ENCODE measurements at regions not wholly inside any gene's neighbourhood (a gene's known extent, or its start where the extent isn't known, plus 50 kb on each side); places are given as distances from the start of the nearest gene placed in this dataset.
"Not testable (repeated sequence)": the region's sequence is repeated elsewhere in the genome, so short reads cannot be mapped to it uniquely, and the experiment has no call there.

- no peak for DNase-seq (ENCODE audit: low read depth in 2 of 2, low spot score in 1 of 2)
Observed at GRCh38 chr12:67034110-67034879, 234.9 kb upstream of the CAND1 start.

DNA sequence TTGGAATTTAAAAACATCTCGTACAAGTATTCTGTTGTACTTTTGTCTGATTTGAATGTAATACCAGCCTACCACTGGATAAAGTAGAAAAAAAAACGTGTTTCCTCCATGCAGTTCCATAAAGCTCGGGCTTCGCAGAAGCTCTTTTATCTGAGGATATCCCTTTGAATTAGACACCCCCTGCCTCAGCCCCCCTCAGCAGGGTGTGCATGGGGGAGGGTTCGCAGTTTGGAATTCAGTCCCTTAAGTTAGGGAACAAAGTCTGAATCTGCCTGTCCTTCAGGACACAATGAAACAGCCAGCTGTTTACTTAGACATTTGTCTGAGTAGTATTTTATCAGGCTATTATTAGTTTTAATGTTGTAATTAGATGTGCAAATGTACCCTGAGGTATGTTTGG lies 234.0 kb upstream of the CAND1 start:
- no peak for DNase-seq (ENCODE audit: low read depth in 2 of 2, low spot score in 1 of 2)

DNA sequence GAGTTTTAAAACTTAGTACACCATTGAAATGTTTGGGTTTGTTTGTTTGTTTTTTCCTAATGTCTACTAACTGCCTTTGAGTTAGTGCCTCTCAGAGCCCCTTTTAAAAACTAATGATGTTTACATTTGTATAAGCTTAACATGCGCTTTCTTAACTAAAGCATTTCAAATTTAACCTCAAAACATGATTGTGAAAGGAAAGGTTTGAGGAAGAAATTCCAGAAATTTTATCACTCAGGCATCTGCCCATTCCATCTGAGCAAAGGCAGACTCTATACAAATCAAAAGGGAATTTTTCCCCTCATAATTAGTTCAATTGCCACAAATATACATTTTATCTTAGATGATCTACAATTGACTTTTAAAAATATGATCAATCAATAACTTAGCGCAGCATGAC lies 230.7 kb upstream of the CAND1 start:
- no peak for DNase-seq (ENCODE audit: low read depth in 2 of 2, low spot score in 1 of 2)

DNA sequence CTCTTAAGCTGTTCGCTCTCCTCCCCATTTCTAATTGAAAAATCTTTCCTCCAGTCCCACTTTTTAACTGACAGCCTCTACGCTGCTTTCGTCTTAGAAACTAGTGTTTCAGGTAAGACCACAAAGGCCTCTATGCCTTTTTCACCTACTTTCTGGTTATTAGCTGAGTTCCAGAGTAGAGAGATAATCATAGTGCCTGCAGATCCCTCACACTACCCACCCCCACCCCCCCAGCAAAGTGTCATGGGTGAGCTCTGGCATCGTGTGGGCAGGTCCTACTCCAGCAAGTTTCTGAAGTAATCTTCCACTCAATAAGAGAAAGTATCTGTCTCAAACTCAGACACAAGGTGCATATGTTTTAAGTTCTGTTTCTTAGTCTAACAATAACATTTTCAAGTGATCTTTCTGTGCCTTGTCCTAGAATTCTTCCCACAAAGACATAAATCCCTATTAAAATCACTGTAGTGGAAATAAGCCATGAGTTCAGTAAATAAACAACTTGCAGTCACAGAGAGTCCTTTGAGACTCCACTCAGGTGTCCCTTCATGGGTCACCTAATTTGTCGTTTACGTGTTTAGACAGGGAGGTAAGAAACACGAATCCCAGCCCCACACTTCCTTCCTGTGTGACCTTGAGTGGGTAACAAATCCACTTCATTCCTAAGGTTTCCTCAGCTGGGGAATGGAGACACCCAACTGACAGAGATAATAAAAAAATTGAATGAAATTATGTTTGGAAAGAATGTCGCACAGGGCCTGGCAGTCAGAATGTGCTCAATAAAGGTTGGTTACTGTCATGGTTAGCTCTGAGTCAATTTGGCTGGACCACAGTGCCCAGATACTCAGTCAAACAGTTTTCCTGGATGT lies 228.9 kb upstream of the CAND1 start:
- no peak for DNase-seq (ENCODE audit: low read depth in 2 of 2, low spot score in 1 of 2)

DNA sequence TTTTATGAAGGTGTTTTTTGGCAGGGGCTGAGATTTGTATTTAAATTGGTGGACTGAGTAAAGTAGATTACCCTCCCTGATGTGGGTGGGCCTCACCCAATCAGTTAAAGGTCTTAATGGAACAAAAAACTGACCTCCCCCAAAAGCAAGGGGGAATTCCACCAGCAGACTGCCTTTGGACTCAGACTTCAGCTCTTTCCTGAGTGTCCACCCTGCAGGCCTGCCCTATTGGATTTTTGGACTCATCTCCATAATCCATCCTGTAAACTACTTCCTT lies 228.4 kb upstream of the CAND1 start:
- DNase-seq (ENCODE audit: low read depth in 2 of 2, low spot score in 1 of 2) = no peak

GRCh38 chr12:67042697-67043131 lies 226.4 kb upstream of the CAND1 start:
- no peak for DNase-seq (ENCODE audit: low read depth in 2 of 2, low spot score in 1 of 2)

DNA sequence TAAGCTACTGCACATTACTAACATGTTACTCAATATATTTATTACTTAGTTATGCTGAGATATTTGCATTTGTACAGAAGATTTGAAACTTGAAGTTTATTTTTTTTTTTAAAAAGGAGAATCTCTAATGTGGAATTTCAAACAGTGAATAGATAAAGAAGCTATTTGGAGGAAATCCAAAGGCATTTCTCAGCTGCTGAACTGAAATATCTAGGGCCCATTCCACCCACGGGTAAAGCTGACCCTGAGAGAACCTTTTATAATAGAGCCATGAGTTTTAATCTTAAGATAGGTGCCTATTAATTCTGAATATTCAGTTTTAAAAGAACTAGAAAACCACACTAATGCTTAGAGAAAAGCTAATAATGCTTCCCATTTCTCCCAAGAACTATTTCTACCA lies 225.4 kb upstream of the CAND1 start:
- DNase-seq (ENCODE audit: low read depth in 2 of 2, low spot score in 1 of 2) = no peak

- no peak for DNase-seq (ENCODE audit: low read depth in 2 of 2, low spot score in 1 of 2)
Observed at GRCh38 chr12:67045650-67046049, 223.5 kb upstream of the CAND1 start.

DNA sequence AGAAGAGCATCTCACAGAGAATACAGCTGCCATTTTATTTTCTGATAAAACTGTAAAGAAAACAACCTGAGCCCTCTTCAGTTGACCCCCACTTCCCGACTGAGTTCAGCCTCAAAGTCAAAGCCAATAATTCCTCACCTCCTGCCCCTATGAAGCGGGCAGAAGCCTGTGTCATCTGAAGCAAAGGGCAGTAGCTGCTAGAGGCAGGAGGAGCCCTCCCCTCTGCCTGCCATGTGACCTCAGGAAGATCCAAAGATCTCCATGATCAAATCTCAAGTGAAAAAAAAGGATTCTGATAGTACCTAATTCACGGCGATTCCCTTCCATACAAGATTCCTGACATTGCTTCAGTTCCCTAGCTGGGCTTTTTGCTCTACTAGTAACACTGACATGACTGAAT lies 223.1 kb upstream of the CAND1 start:
- no peak for DNase-seq (ENCODE audit: low read depth in 2 of 2, low spot score in 1 of 2)

DNA sequence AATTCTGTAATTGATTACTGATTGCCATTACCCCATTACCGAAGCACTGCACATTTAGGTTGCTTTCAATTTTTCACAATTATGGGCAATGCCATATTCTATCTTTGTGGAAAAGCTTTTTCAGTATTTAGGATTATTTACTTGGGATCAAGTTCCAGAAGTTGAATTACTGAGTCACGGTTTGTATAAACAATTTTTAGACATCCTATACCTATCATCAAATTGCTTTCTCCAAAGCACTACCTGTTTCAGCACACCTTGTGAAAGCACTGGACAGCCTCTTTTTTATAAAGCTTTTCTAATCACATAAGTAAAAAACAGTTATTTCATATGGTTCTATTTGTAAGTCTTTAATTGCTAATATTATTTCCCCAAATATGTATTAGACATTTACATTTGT lies 221.5 kb upstream of the CAND1 start:
- DNase-seq (ENCODE audit: low read depth in 2 of 2, low spot score in 1 of 2) = no peak

- no peak for DNase-seq (ENCODE audit: low read depth in 2 of 2, low spot score in 1 of 2)
Observed at GRCh38 chr12:67048371-67048770, 220.8 kb upstream of the CAND1 start.

DNA sequence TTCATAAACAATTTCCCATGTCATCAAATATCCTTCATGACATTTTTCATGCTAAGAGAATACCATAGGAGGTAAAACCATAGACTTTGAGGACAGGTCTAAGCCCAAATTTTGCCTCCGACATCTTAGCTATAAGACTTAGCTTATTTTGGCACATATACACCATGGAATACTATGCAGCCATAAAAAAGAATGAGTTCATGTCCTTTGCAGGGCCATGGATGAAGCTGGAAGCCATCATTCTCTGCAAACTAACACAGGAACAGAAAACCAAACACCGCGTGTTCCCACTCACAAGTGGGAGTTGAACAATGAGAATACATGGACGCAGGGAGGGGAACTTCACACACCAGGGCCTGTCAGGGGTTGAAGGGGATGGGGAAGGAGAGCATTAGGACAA lies 220.0 kb upstream of the CAND1 start:
- DNase-seq (ENCODE audit: low read depth in 2 of 2, low spot score in 1 of 2) = not testable (repeated sequence)

- DNase-seq (ENCODE audit: low read depth in 2 of 2, low spot score in 1 of 2) = no peak
Observed at GRCh38 chr12:67052981-67053380, 216.2 kb upstream of the CAND1 start.

GRCh38 chr12:67056329-67056728 lies 212.8 kb upstream of the CAND1 start:
- DNase-seq (ENCODE audit: low read depth in 2 of 2, low spot score in 1 of 2) = no peak

DNA sequence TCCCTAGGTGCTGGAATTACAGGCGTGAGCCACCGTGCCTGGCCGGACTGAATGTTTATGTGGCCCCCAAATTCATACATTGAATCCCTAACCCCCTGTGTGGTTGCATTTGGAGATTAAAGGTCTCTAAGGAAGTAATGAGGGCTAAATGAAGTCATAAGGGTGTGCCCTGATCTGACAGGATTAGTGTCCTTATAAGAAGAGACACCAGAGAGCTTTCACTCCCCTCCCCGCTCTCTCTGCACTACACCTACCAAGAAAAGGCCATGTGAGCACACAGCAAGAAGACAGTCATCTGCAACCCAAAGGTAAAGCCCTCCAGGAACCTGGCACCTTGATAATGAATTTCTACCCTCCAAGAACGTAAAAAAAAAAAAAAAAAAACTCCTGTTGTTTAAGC lies 212.1 kb upstream of the CAND1 start:
- no peak for DNase-seq (ENCODE audit: low read depth in 2 of 2, low spot score in 1 of 2)

- DNase-seq (ENCODE audit: low read depth in 2 of 2, low spot score in 1 of 2) = no peak
Observed at GRCh38 chr12:67062193-67062592, 207.0 kb upstream of the CAND1 start.

DNA sequence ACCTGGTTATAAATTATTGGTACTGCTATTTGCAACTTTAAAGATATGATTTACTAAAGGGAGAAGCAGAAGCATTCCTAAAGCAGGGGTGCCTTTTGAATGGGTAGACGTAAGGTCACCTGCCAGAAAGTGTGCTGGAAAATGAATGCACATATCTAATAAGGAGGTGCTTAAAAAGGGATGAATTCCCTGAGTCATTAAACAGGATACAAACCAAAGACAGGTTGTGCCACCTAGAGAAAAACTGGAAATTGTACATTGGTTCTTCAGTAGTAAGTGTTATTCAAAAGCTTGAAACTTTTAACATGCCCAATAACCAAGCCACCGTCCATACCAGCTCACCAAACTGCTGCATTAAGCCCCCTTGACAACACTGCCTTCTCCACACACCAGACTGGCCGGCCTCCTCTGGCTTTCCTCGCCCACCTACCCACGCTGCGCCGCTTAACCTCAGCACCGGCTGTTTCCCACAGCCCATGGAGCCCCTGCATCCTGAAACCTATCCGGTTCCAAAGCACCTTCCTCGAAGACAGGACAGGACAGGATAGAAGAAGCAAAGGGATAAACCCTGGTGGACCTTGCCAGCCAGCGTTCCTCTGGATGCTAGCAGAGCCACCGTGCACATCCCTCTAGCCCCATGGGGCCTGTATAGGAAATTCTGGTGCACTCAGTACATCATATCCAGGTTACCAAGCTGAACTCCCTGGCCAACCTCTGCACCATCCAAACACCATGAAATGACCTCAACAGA lies 201.5 kb upstream of the CAND1 start:
- DNase-seq (ENCODE audit: low read depth in 2 of 2, low spot score in 1 of 2) = no peak

DNA sequence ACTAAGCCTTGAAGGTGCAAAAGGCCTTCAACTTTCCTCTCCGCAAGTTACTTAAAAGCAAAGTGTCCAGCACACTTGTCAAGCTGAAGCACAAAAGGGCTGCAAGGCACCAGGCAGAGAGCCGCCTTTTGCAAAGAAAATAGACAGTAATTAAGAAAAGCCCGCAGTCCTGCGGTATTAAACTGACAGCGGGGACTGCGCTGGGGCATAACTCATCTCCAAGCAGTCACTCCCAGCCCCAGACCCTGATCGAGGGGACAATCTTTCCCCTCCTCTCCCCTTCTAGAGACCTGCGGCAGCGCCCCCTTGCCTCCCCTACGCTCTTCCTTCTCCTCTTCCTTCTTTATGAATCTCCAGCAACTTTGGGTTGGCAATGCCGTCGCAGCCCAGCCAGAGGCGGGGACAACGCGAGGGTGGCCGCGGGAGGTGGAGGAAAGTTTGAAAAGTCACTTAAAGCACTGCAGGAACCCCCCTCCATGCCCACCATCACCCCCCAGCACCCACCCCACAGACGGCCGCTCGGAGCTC lies 200.9 kb upstream of the CAND1 start:
- no peak for DNase-seq (ENCODE audit: low read depth in 2 of 2, low spot score in 1 of 2)

DNA sequence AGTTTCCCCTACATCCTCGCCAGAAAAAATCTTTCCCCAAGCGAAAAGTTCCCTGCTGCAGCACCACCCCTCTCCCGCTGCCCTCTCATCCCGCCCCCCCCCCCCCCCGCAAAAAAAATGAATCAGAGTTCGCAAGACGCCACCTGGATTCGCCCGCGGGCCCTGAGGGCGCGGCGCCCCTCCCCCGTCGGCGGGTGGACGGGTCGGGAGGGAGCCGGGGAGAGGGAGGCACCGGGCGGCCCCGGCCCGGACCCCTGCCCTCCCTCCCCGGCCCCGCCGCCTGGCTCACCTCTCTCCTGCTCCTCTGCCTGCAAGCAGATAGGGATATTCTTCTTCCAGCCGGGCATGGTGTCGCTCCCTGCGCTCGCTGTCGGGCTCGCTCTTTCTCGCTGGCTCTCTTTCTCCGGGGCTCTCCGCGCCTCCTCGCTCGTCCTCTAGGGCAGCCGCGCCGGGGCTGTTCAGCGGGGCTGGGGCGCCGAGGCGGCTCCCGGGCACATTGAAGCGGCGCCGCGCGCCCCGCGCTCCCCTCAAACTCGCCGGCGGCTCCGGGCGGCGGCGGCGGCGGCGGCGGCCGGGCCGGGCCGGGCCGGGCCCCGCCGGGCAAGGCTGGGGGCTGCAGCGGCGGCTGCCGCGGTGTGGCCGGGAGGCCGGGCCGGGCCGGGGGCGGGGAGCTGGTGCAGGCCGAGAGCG lies 200.3 kb upstream of the CAND1 start:
- DNase-seq (ENCODE audit: low read depth in 2 of 2, low spot score in 1 of 2) = no peak

DNA sequence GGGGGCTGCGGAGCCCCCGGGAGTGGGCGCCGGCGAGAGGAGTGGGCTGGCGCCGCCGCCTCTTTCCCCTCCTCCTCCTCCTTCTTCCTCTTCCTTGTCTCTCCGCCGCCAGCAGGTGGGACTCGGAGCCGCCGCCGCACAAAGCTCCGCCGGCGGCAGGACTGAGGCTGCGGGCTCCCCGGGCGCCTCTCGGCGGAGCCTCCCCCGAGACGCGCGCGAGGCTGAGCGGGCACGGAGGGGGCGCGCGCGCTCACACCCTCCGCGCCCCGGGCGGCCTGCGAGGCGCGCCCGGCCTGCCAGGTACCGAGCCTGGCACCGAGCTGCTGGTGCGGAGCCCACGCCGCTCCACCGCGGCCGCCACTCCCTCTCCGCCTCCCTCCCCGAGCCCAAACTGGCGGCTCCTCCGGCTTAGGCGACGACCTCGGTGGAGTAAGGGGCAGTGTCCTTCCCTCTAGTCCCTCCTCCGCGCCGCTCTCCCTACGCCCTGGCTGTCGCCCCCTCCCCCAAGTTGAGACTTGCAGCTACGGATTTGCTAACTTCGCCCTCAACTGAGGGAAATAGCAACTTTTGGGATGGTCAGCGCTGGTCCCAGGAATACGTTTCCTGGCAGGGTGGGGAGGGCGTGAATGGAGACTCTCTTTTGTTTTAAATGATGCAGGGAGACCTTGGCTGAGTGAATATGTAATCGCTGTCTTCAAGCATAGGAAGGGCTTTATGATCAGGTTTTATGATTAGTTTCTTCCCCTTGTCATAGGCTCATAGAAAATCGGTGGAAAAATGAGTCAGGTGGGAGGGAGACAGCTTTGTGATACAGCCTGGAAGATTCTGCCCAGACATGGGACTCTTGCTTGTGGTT lies 199.5 kb upstream of the CAND1 start:
- DNase-seq (ENCODE audit: low read depth in 2 of 2, low spot score in 1 of 2) = no peak
